Activated CD4-positive, alpha-beta T cell treated with anti-CD3 and anti-CD28 coated beads for 48 hours (primary cell): ENCODE measurements at regions not wholly inside any gene's neighbourhood (a gene's known extent, or its start where the extent isn't known, plus 50 kb on each side); places are given as distances from the start of the nearest gene placed in this dataset.
"Not testable (repeated sequence)": the region's sequence is repeated elsewhere in the genome, so short reads cannot be mapped to it uniquely, and the experiment has no call there.

Source experiments
- DNase-seq: peaks from one replicate; pipeline ENCODE4 v3.0.0-alpha.2; 2020

DNA sequence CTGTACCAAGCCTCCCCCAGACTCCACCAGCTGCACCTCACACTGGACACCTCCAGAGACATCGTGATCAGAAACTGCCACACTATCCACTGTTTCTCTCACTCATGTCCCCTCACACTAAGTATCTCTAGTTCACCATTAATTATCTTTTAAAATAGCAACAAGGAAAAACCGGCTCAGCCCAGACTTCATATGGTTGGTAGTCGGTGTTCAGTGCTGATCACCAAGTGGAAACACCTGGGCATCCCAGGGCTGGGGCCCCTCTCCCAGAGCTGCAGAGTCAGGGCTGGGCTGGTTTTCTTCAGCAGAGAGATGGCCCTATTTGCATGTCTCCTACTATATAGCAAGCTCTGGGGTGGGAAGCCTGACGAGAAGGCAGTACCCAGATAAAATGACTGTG, 1140.0 kb downstream of the TMEM121 start:
- DNase-seq, result no peak

- DNase-seq, result no peak
Observed at GRCh38 chr14:106670011-106670410, 1143.6 kb downstream of the TMEM121 start.

GRCh38 chr14:106674093-106674492, 1147.7 kb downstream of the TMEM121 start:
- not testable (repeated sequence) for DNase-seq

DNA sequence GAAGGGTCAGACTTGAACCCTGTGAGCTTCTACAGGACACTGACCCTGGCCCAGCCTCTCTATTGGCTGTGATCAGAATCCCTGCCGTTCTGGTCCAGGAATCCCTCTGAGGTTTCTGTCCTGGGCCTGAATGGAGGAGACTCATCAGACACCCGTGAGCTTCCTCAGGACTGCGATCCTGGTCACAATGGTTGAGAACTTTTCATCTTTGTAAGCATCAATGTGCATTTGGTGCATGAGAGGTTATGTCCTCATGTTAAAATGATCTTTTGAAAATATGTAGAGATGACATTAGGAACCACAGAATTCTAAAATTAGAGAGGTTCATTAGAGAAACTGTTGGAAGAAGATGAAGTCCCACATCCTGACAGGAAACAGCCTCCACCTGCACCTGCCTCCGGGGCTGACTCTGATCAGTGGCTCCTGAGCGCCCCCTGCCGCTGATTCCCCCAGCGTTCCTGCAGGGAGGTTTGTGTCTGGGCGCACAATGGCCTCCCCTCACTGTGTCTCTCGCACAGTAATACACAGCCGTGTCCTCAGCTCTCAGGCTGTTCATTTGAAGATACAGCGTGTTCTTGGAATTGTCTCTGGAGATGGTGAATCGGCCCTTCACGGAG, 1148.2 kb downstream of the TMEM121 start:
- peak; percentile 79 for DNase-seq

GRCh38 chr14:106675716-106676115, 1149.3 kb downstream of the TMEM121 start:
- DNase-seq, result not testable (repeated sequence)

DNA sequence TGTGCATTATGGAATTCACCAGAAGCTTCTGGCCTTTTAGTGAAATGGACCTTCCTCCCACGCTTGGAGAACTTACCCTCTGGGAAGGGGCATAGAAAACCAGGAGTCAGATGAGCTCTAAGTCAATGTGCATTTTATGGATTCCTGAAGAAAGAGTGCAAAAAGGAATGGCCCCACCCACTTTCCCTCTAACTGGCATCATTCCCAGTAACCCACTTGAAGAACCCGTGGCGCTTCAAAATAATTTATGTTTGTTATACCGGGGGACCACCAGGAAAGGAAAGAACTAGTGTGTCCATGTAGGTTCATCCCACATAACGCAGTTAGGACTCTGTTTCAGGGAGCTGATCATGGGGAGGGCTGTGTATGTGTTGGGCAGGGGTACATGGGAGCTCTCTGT, 1153.4 kb downstream of the TMEM121 start:
- DNase-seq, result no peak

GRCh38 chr14:106681161-106681560, 1154.8 kb downstream of the TMEM121 start:
- DNase-seq, result no peak

GRCh38 chr14:106681568-106681967, 1155.2 kb downstream of the TMEM121 start:
- no peak for DNase-seq

DNA sequence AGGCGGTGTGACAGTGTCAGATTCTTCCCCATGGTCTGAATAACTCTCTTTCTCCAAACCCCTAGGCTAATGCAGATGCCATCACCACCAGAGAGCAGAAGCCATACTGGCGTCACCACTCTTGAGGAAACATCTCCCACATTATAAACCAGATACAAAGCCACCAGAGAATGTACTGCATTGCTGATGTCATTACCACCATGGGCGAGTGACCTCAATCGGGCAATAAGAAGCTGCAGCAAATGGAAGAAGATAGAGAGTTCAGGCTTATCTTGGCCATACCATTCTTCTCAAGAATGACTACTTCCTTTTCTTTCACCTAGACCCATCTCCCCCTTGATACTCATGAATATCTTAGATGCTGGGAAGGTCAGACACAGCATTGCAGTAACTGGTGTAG, 1157.2 kb downstream of the TMEM121 start:
- no peak for DNase-seq

DNA sequence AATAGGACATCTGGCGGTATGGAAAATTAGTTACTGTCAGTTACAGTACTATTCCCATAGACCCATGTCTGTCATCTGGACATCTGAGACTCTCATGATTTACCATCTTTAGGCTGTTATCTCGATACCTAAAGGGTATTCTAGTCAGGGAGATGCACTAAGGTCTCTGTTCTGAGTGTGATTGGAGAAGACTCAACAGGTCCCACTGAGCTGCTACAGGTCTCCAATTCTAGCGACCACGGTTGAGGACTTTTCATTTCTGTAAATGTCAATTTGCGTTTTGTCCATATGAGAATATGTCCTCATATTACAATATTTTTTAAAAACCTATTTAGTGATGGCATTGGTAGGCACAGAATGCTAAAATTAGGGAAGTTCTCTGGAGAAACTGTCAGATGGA, 1160.2 kb downstream of the TMEM121 start:
- no peak for DNase-seq

DNA sequence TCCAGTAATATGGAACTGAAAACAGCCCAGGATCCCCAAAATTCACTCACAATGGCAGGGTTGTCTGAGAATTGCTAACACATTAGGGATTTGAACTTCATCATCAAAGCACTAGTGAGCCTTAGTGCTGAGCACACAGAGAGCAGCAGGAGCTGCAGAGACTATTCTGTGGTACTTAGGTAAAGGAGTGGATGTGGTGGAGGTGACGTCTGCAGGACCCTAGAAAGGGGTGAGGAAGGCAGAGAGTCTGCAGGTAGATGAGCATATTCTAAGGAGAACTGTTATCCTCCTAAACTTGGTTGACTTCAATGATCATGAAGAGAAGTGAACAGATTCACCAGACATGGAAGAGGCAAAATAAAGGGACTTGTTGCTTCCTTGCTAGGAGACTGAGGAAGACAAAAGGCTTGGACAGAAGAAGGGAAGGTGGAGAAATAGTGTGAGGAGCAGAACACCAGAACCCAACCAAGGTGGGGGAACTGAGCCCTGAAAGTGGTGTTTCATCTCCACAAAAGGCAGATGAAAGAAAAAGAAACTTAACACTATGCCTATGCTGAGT, 1164.0 kb downstream of the TMEM121 start:
- no peak for DNase-seq

GRCh38 chr14:106691601-106692291, 1165.4 kb downstream of the TMEM121 start:
- DNase-seq, result peak; percentile 97

DNA sequence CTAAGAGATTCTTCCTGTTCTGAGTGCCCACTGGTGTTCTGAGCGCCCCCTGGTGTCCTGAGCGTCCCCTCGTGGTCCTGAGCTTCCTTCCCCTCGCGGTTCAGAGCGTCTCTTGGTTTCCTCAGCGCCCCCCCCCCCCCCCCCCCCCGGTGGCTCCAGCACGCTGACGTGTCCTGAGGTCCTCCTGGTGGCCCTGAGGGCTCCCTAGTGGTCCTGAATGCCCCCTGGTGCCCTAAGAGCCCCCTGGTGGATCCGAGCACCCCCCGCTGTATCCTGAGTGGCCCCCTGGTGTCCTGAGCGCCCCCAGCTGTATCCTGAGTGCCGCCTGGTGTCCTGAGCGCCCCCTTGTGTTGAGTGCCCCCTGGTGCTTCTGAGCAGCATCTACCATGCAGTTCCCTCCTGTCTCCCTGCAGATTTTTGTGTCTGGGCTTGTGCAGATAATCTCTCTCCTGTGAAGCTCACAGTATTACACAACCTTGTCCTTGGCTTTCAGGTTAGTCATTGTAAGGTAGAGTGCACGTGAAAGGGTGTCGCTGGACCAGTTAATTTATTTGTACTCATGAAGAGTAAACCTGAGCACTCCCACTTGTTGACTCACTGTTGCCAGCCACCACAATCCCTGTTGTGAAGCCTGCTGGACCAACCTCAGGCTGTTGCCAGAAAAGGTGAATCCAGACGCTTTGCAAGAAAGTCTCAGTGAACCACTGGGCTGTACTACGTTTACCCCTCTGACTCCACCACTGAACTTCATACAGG, 1168.4 kb downstream of the TMEM121 start:
- peak; percentile 85 for DNase-seq

GRCh38 chr14:106698620-106699267, 1172.4 kb downstream of the TMEM121 start:
- peak; percentile 17 for DNase-seq

- DNase-seq, result not testable (repeated sequence)
Observed at GRCh38 chr14:106703651-106704050, 1177.3 kb downstream of the TMEM121 start.

GRCh38 chr14:106706488-106706887, 1180.1 kb downstream of the TMEM121 start:
- DNase-seq, result peak; percentile 26

- DNase-seq, result peak; percentile 12
Observed at GRCh38 chr14:106710187-106710586, 1183.8 kb downstream of the TMEM121 start.

DNA sequence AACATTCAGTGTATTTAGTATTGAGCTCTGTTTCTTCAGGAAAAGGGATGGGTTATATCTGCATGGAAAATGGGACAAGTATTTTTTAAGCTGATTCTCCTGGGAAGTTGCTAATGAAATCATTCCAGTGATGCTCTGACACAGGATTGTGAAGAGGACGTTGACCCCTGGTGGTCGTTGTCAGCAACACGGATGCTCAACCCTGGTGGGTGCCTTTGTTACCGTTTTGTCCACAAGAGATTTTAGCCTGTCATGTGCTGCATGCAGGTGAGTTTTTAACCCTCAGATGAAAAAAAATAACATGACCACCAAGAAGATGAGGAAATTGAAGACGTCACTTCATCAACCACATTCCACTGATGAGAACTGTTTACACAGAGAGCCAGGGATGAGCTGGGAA, 1186.1 kb downstream of the TMEM121 start:
- peak; percentile 39 for DNase-seq

- not testable (repeated sequence) for DNase-seq
Observed at GRCh38 chr14:106714446-106715428, 1188.4 kb downstream of the TMEM121 start.

DNA sequence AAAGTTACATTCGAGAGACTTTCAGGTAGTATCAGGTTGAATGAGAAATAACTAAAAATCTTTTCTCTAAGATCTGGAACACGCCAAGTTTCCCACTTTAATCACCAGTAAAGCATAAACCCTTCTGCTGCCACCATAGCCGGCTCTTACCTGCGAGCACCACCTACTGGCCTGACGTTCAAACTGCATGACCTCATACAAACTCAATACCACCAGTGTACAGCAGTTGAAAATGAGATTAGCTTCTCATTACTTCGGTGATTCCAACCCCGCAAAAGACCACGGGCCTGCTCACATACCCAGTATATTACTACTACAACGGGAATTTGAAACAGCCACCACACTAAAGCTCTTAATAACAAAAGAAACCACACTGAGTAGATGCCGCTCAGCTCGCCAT, 1191.2 kb downstream of the TMEM121 start:
- DNase-seq, result not testable (repeated sequence)

GRCh38 chr14:106719880-106720279, 1193.5 kb downstream of the TMEM121 start:
- not testable (repeated sequence) for DNase-seq

- not testable (repeated sequence) for DNase-seq
Observed at GRCh38 chr14:106721926-106722325, 1195.5 kb downstream of the TMEM121 start.
